Stomach (tissue), 8 donors: ENCODE measurements at regions not wholly inside any gene's neighbourhood (a gene's known extent, or its start where the extent isn't known, plus 50 kb on each side); places are given as distances from the start of the nearest gene placed in this dataset.

Experiments used
- DNase-seq, 2 donors: peaks; one replicate each; pipeline versions ENCODE4 v3.0.0 to v3.0.0-alpha.2; 2013 to 2019
- H3K27ac ChIP-seq, 5 donors: fragments of 200-600 bp in 4 of 5; sonication (generic) in 4 of 5; one replicate each; pipeline ENCODE4 v1.5.1; 2013 to 2019; ENCODE audit warnings: mild to moderate bottlenecking in 1 of 5, moderate library complexity in 1 of 5
- H3K27me3 ChIP-seq, 3 donors: fragments of 200-600 bp; sonication (generic); one replicate each; pipeline ENCODE4 v1.5.1; 2017 to 2019; ENCODE audit warnings: mixed run types in 1 of 3
- H3K36me3 ChIP-seq, 4 donors: fragments of 200-600 bp; sonication (generic); 1 replicate in 3 of 4; 2 replicates in 1 of 4; pipeline ENCODE4 v1.5.1; 2016 to 2019
- H3K4me1 ChIP-seq, 4 donors: fragments of 200-600 bp; sonication (generic); one replicate each; pipeline ENCODE4 v1.5.1; 2016 to 2019
- H3K4me3 ChIP-seq, 4 donors: fragments of 200-600 bp; sonication (generic) in 3 of 4; one replicate each; pipeline ENCODE4 v1.5.1; 2016 to 2019; ENCODE audit warnings: mild to moderate bottlenecking in 1 of 4
- H3K9me3 ChIP-seq, 4 donors: fragments of 200-600 bp; sonication (generic); one replicate each; pipeline ENCODE4 v1.5.1; 2016 to 2019
- CTCF ChIP-seq, 7 experiments: fragments of 450-650 bp in 4 of 7; fragments of 200-600 bp in 3 of 7; sonication (generic) in 3 of 7; IDR thresholded peaks; one replicate each; pipeline ENCODE4 v1.5.1; 2016 to 2019; ENCODE audit warnings: antibody characterized with exemption in 7 of 7, control low read depth in 2 of 7, mild to moderate bottlenecking in 1 of 7
- EP300 ChIP-seq: sonication (generic); formaldehyde crosslinking; IDR thresholded peaks from one replicate; pipeline ENCODE4 v1.6.1; 2017; ENCODE audit warnings: antibody characterized with exemption
- POLR2A ChIP-seq, 4 donors: fragments of 450-650 bp; IDR thresholded peaks; one replicate each; pipeline ENCODE4 v1.6.1; 2016; ENCODE audit warnings: antibody characterized with exemption in 4 of 4, control low read depth in 2 of 4, mild to moderate bottlenecking in 1 of 4, moderate library complexity in 1 of 4
- POLR2AphosphoS5 ChIP-seq, 3 donors: sonication (generic); formaldehyde crosslinking; IDR thresholded peaks; one replicate each; pipeline ENCODE4 v1.6.1; 2016; ENCODE audit warnings: antibody characterized with exemption in 3 of 3
- WGBS, 5 donors: extraction: QIAGEN DNeasy Blood & Tissue Kit in 3 of 5; methylation state at CpG; one replicate each; pipeline versions ENCODE4 v1.1.5 to v1.1.7; 2013 to 2018; 5-methylcytosine and 5-hydroxymethylcytosine counted together
- intact Hi-C: fragments of 100-400 bp; cut with DNase I; formaldehyde crosslinking; loops from one replicate; pipeline ENCODE4 v1.15.1; 2023; ENCODE audit warnings: low total_unique reads
- donor health status: healthy with polysubstance abuse.
- donor health status: Bipolar disorder and iron deficiency.
- donor health status: healthy.

- Histone ChIP-seq H3K27ac (no peak overlapping the region), H3K27me3 (no peaks in the 10 kb centered on the region), H3K9me3 (no peaks in the 10 kb centered on the region), H3K36me3 (no peaks in the 10 kb centered on the region), H3K4me1 (no peaks in the 10 kb centered on the region), H3K4me3 (no peak overlapping the region)
- TF ChIP-seq CTCF (IDR thresholded peaks at IDR 0.05) = no peak
- TF ChIP-seq POLR2A (IDR thresholded peaks at IDR 0.05) = no peak
- TF ChIP-seq POLR2AphosphoS5 (IDR thresholded peaks at IDR 0.05) = no peak
- no peak for TF ChIP-seq EP300
- 84 to 89% (median 86%) methylated on average over 3 of the region's 3 CpGs for WGBS, 5 donors
- no peak for DNase-seq
- intact Hi-C loops = no loop called here
Observed at GRCh38 chr4:89665662-89666061, 171.3 kb downstream of the SNCA start.

GRCh38 chr4:89664521-89664920, 172.4 kb downstream of the SNCA start:
- intact Hi-C loops = no loop called here

DNA sequence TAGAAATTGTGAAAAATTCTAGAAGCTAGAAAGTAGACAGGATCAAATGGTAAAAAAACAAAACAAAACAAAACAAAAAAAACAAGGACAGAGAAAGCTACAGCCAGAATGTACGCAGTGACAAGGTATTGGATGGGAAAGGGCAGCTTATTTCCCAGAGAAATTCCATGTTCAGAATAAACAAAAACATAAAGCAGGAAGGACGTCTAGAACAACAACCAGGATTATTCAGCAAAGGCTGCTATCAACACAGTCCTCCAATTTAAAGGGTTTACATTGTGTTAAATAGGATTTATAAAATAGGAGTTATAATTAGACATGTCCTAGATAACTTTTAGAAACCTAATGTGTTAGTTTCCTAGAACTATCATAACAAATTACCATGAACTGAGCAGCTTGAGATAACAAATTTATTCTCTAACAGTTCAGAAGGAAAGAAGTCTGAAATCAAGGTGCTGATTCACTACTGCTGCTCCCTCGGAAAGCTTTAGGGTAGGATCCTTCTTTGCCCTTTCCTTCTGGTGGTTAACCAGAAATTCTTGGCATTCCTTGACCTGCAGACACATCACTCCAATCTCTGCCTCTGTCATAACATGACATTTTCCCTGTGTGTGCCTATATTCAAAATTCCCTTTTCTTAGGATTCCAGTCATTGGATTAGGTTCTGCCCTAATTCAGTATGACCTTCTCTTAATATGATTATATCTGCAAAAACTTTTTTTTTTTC, 175.6 kb downstream of the SNCA start:
- intact Hi-C loops = no loop called here
- H3K36me3 ChIP-seq = no peaks in the 10 kb centered on the region
- TF ChIP-seq POLR2A (IDR thresholded peaks at IDR 0.05) (no peak), EP300 (no peak)

More at GRCh38 chr4:89664521-89664920, 172.4 kb downstream of the SNCA start:
- Histone ChIP-seq H3K36me3 (no peaks in the 10 kb centered on the region), H3K9me3 (no peaks in the 10 kb centered on the region), H3K27ac (no peak overlapping the region), H3K4me3 (no peak overlapping the region), H3K4me1 (no peaks in the 10 kb centered on the region), H3K27me3 (no peaks in the 10 kb centered on the region)
- DNase-seq = no peak
- TF ChIP-seq EP300 = no peak
- no peak for TF ChIP-seq CTCF (IDR thresholded peaks at IDR 0.05)
- TF ChIP-seq POLR2A (IDR thresholded peaks at IDR 0.05) = no peak
- no peak for TF ChIP-seq POLR2AphosphoS5 (IDR thresholded peaks at IDR 0.05)

GRCh38 chr4:89660444-89661172, 176.4 kb downstream of the SNCA start:
- Histone ChIP-seq H3K36me3 (no peaks in the 10 kb centered on the region), H3K4me1 (no peaks in the 10 kb centered on the region), H3K9me3 (no peaks in the 10 kb centered on the region), H3K4me3 (no peak overlapping the region), H3K27me3 (no peaks in the 10 kb centered on the region), H3K27ac (no peak overlapping the region)
- no peak for DNase-seq
- whole genome bisulfite sequencing, 5 donors = 83 to 92% (median 89%) methylated on average over 4 of the region's 4 CpGs
- intact Hi-C loops = no loop called here
- TF ChIP-seq CTCF (IDR thresholded peaks at IDR 0.05) (no peak), POLR2AphosphoS5 (IDR thresholded peaks at IDR 0.05) (no peak), POLR2A (IDR thresholded peaks at IDR 0.05) (no peak), EP300 (no peak)

More for the DNA sequence above, 175.6 kb downstream of the SNCA start:
- H3K27ac ChIP-seq = no peak overlapping the region
- no peak for DNase-seq
- no peaks in the 10 kb centered on the region for H3K9me3 ChIP-seq
- WGBS, 5 donors = 70 to 82% (median 73%) methylated on average over 3 of the region's 3 CpGs
- H3K27me3 ChIP-seq = no peaks in the 10 kb centered on the region
- H3K4me1 ChIP-seq = no peaks in the 10 kb centered on the region
- H3K4me3 ChIP-seq = no peak overlapping the region

DNA sequence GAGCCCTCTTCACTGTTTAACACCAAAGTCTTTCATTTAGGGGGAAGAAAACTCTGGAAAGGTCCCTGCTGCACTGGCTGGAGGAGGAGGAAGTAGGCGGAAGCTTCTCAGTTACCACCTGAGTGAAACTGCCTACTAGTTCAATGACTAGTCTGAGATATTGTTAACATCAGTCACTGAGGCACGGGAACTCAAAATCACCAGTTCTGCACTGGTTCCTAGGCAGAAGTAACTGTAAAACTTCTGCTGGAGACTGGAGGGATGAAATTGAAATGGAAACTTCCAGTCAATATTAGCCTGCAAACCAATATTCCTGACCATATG, 178.3 kb downstream of the SNCA start:
- intact Hi-C loops = no loop called here
- WGBS, 5 donors = 85 to 93% (median 88%) methylated on average over 2 of the region's 2 CpGs
- Histone ChIP-seq H3K27me3 (no peaks in the 10 kb centered on the region), H3K9me3 (no peaks in the 10 kb centered on the region), H3K4me1 (no peaks in the 10 kb centered on the region), H3K27ac (no peak overlapping the region), H3K4me3 (no peak overlapping the region), H3K36me3 (no peaks in the 10 kb centered on the region)
- no peak for DNase-seq
- no peak for TF ChIP-seq POLR2A (IDR thresholded peaks at IDR 0.05)
- no peak for TF ChIP-seq EP300
- no peak for TF ChIP-seq POLR2AphosphoS5 (IDR thresholded peaks at IDR 0.05)
- no peak for TF ChIP-seq CTCF (IDR thresholded peaks at IDR 0.05)
